Astrocyte of the hippocampus (primary cell): ENCODE measurements at regions not wholly inside any gene's neighbourhood (a gene's known extent, or its start where the extent isn't known, plus 50 kb on each side); places are given as distances from the start of the nearest gene placed in this dataset.
A peak's percentile ranks its signal among the peaks of the same experiment; 100 is the strongest.

Source experiments
- DNase-seq: peaks from one replicate; pipeline ENCODE4 v3.0.0; 2011; ENCODE audit warnings: low read depth, low spot score

DNA sequence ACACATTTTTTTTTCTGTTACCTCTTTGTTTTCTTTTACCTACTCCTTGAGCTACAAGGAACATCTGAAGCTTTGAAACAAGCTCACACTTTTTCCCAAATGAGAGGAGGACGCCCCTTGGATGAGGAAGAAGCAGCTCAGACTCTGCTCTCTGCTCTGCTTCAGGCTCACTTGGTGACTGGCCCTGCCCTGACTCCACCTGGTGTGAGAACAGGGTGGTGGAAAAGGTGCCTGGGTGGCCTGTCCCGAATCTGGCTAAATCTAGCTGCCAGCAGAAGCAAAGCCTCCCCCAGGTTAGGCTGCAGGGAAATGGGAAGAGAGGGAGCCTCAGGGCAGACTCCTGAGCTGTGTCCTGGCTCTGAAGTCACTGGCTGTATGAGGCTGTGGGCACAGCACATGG is 68.0 kb upstream of the CEACAM8 start:
- DNase-seq, result no peak

DNA sequence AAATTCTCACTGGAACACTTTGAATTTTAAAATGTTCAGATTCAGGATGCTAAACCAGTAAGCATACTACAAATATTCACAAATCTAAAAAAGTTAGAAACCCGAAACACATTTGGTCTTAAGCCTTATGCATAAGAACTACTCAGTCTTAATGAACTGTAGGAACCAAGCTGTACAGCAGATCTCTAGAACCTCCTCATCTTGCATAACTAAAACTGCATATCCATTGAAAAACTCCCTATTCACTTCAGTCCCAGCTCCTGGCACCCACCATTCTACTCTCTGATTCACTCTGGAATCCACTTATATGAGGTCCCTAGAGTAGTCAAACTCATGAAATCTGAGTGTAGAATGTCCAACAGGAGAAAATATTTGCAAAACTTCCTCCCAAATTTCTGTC is 65.6 kb upstream of the CEACAM8 start:
- no peak for DNase-seq

DNA sequence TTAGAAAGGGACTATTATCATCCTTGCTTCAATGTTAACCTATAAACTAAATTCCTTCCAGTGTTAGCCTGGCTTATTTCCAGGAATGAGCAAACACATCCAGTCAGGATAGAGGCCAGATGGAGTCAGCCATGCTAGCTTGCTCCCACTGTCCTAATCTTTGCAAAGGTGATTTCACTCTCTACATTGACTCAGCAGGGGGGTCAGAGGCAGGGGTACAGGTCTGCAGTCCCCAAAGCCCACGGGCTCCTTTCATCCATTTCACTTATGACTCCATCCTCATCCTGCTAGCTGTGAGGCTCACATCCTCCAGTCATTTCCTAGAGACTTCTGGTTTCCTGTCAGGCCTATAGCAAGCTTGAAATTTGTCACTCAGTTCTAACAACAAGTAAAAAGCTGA is 63.4 kb upstream of the CEACAM8 start:
- DNase-seq, result no peak

DNA sequence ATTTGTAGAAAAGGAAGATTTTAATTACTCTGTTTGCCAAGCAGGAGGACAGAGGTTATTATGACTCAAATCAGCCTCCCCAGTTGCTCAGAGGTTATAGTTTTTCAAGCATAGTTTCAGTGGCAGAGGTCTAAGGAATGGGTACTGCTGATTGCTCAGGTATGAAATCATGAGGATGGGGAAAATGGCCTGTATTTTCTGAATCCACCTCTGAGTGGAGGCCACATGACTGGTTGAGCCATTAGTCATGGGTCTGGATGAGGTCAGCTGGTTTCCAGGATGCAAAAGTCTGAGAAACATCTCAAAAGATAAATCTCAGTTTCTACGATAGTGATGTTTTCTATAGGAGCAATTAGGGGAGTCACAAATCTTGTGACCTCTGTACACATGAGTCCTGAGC is 62.8 kb upstream of the CEACAM8 start:
- peak; percentile 9 for DNase-seq

DNA sequence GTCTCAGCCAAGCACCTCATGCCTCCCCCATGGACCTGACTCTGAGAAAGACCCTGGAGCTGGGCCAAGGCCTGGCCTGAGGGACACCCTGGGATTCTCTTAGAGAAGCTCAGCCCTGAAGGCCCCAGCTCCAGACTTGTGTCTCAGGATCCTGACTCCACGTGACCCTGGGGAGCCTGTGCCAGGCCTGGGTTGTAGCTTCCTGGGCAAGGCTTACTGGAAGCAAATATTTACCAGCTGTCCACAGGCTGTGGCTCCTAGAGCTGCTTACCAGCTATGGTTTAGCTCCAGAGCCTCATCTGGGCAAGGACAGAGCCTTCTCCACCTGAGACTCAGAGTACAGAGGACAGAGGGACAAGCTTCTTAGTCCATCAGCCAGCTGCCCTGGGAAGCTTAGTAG is 61.0 kb upstream of the CEACAM8 start:
- no peak for DNase-seq

DNA sequence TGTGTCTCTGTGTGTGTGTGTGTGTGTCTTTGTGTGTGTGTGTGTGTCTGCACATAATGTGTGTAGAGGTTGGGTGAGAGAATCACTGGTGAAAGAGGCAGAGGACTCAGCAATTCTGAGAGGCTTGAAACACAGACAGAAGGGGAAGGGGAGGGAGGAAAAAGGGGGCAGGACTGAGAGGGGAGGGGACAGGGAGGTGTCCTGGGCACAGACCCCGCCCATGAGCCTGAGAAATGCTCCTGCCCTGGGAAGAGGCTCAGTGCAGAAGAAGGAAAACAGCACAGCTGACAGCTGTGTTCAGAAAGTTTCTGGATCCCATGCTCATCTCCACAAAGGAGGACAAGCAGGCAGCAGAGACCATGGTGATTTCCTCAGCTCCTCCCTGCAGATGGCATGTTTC is 59.1 kb upstream of the CEACAM8 start:
- no peak for DNase-seq

DNA sequence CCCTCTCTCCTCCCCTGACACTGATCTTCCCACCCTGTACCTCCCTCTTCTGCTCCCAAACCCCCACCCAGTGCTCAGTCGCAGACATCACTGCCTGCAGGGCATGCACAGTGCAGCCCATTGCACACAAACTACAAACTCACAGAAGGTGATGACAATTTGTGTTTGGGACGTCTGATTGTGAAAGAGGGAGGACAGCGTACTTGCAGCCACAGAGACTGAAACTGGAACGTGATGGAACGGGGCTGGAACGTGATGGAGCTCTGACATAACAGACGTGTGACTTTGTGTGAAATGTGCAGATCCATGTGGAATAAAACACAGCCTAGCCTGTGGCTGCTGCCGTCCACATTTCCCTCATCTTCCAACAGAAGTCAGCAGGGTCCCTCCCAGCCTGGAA is 57.3 kb upstream of the CEACAM8 start:
- DNase-seq, result no peak
